ENCODE measurements at regions not wholly inside any gene's neighbourhood (a gene's known extent, or its start where the extent isn't known, plus 50 kb on each side); places are given as distances from the start of the nearest gene placed in this dataset.

DNA sequence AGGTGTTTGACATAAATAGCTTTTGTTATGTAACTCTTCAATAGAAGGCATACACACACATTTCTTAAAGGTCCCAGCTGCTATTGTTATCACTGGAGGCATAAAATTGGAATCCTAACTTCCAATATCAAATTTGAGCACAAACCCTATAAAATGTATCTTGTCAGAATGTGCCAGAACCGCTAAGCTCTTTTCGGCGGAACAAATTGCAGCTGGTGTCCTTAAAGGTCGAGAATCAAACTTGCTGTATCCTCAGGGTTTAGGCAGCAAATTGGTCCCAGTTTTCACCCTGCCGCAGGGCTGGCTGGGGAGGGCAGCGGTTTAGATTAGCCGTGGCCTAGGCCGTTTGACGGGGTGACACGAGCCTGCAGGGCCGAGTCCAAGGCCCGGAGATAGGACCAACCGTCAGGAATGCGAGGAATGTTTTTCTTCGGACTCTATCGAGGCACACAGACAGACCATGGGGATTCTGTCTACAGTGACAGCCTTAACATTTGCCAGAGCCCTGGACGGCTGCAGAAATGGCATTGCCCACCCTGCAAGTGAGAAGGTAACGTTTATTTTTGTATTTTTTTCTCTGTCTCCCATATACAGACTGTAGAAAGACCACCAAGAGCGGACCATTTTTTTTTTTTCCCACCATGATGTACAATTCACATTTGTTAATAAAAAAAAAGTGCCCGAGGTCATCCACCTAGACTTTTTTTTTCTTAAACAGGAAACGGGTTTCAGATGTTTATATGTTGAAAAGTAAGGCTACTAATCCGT, 297.1 kb downstream of the IRF8 start:
- peak; percentile 48 for DNase-seq (ENCODE audit: low read depth, low spot score)

DNA sequence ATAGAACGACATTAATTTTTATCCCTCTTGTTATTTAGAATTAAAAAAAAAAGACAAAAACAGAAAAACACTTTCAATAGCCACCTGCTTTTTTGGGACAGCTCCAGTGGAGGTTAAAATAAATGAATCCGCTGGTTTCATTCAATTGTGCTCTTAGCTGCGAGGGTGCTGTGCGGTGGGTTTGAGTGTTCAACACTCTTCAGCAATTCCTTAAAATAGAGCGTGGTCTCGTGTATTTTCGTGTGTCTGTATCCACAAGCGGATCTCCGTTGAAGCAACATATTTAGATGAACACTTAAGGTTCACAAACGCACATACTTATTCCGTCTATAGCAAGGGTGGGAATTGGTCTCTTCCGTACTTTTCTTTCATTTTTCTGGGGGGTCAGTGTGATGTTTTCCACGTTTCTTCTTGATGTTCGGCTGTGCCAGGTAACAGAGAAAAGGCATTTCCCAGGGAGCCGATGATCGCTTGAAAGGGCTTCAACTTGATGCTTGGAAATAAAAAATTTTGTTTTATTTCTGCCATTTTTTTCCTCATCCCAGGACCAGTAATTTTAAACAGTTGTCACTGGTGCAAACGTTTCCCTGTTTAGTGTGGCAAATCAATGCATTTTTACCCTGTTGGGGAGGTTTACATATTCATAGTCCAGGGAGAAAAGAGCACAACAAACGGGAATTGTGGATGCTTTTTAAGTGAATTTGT, 297.9 kb downstream of the IRF8 start:
- no peak for DNase-seq (ENCODE audit: low read depth, low spot score)

DNA sequence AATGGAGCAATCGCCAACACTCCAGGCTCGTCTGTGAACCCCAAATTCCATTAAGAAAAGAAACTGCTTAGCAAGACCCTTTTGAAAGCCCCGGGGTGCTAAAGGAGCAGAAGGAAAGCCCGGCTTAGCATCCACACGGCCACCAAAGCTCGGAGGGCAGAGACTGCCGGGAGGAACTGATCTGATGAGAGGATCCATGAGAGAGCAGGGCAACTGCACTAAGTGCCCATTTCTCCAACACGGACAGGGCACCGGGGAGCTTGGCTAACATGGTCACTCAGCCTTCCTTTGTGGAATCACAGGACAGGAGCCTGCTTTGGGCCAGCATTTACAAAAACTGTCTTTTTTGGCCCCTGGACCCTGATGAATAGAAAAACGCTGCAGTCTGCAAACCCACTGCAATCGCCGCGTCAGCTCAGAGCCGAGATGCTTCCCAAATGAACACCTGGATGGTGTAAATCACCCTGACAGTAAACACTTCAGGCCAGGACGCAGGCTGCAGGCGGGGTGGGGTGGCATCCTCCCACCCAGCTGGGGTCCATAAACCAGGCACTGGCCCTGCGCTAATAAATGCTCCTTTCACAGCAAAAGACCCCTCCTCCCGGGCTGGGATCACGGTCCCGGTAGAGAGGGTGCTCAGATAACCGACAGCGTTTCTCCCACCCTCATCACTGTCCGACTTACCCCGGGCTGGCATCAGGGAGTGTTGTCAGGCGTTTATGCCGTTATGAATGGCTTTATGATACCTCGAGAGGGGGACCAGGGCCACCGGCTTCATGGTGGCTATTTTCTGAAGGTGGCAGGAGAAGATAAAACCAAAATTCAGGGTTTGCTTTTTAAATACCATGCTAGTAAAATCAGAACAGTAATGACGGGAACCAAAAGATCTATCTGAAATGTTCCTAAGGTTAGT, 299.5 kb downstream of the IRF8 start:
- DNase-seq (ENCODE audit: low read depth, low spot score): no peak

DNA sequence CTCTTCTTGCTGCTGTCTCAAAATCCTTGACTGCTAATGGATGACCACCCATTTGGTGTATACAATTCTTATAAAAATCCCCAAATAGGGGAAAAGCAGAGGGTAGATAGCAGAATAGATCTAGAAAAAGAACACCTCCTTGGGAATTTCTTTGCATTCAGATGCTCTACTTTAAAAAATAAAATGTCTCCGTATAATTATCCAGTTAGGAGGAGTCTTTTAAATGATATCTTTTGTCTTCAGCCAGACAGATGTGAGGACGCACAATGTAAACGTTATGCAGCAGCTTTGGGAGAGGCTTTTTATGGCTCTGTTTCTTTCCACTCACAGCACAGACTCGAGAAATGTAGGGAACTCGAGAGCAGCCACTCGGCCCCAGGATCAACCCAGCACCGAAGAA, 300.2 kb downstream of the IRF8 start:
- DNase-seq (ENCODE audit: low read depth, low spot score): no peak

DNA sequence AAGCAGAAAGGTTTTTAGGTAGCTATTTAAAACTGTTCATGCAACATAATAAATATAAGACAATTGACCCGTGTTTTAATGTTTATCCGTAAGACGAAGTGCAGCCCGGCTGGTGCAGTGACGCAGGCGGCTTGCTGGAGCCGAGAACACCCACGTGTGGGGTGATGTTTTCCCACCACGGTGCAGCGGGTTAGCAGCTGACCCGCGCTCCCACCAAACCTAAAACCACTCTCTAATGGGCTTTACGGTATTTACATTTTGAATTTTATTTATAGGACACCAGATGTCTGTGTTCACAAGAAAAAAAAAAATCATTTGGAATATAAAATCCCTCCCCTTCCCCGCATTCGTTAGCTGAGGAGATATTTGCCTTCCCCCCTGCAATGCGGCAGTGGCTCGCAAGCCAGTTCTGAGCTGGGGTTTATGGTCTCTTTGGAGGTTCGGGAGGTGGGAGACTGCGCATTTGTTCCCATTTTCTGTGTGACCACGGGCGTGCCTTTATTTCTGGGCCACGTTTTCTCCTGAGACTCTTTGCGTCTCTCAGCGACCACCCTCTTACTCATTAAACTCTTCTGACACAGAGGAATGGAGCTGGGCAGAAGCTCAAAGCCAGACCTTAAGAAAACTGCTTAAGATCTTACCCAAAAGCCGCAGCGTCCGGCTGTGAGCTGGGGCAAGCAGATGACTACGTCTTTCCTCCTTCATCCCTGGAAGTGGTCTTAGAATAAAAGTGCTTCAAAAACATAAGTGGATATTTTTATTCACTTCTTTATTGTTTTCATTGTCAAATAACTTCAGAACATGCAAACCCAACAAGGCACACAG, 301.1 kb downstream of the IRF8 start:
- DNase-seq (ENCODE audit: low read depth, low spot score): no peak

DNA sequence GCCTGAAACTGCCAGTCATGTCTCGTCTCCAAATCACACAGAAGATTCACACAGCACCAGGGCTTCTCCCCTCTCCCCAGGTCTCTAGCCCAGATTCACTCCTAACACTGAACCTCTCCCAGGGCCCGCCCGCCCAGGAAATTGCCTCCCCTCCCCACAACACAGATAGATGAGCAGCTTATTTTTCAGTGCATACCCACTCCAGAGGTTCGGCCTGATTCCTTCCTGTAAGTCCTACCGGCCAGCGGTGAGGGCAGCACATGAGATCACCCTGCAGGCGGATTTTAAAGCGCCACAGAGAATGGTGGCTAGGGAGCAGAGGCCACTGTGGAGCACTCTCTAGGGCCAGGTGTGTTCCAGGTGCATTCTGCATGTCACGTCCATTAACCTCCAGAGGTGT, 301.8 kb downstream of the IRF8 start:
- no peak for DNase-seq (ENCODE audit: low read depth, low spot score)

DNA sequence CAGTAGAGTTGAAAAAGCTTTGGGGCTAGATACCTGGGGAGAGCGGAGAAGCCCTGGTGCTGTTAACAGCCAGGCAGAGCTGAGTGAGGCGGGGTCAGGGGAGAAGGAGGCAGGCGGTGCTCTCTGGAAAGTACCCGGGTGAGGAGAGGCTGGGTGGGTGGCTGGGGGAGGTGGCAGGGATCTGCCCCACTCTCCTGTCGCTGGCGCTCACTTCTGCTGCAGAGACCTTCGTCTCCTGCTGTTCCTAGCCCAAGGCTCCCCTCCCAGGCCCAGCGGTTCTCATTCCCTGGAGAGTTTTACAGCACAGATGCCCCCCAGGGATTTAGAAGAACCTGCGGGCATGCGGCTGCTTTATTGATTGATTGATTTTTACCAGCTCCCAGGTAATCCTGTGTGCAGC, 302.8 kb downstream of the IRF8 start:
- no peak for DNase-seq (ENCODE audit: low read depth, low spot score)

DNA sequence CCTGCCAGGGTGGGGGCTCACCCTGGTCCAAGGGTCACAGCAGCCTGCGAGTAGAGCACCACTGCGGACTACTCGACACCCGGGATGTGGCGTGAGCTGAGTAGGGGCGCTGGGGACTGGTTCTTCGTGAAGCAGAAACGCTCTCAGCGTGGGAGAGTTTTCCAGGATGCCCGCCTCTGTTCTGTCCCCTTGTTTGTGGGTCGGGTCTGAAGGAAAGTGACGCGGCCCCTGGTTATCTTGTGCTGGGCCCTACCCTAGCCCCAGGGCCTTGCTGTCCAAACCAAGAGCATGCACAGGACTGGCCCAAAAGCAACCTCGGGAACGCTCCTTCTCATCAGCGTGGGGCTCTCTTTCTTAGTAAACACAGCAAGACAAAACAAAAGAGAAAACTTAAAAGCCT, 303.3 kb downstream of the IRF8 start:
- DNase-seq (ENCODE audit: low read depth, low spot score): no peak

DNA sequence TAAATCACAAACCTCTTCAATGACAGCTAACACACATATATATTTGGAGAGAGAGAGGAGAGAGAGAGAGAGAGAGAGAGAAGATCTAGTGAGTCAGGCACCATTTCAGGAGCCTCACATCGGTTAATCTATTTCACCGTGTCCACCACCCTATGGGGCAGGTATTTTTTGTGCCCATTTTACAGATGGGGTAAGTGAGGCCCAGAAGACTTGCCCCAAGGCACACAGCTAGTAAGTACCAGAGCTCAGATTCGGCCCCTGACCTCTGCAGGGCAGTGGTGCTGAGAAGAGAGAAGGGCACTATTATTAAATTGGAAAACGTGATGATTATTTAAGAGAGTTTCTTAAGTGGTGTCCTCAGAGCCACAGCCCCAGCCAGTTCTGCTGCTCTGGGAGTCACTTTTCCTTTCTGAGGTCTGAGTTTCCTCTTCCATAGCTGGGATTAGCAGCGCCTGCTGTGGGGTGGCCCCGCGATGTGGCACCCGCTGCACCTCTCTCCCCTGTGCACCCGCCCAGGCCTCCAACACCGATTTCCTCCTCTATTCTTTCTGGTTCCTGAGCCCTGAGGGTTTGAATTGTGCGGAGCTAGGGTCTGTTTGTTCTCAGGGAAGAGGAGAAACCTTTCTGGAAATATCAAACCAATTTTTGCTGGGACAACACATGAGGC, 303.9 kb downstream of the IRF8 start:
- no peak for DNase-seq (ENCODE audit: low read depth, low spot score)

DNA sequence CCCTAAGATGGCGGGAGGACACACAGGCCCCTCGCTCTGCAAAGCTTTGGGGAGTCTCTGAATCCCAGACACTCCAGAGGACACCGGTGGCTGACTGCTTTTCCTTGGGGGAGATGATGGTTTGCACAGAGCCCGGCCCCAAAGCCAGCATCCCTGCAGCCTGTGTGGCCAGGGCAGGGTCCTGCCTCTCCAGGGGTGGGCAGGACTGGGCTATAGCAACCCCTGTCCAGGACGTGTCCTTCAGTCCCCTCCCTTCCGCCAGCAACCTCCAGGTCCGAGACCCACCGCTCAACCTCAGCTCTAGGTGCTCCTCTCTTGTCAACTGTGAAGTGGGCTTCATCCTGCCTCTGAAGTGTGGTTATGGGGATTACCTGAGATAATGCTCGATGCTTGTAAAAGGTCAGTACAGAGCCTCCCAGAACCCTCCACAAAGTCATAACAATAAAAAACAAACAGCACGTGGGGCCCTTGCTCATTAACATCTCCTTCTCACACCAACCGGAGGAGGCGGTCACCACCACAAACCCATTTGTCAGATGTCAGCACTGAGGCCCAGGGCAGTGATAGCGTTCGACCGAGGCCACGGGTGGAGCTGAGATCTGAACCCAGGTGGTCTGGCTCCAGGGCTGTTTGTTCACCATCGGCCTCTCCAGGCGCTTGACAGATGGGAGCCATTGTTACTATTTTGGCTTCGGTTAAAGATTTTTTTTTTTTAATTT, 304.8 kb downstream of the IRF8 start:
- DNase-seq (ENCODE audit: low read depth, low spot score): no peak

DNA sequence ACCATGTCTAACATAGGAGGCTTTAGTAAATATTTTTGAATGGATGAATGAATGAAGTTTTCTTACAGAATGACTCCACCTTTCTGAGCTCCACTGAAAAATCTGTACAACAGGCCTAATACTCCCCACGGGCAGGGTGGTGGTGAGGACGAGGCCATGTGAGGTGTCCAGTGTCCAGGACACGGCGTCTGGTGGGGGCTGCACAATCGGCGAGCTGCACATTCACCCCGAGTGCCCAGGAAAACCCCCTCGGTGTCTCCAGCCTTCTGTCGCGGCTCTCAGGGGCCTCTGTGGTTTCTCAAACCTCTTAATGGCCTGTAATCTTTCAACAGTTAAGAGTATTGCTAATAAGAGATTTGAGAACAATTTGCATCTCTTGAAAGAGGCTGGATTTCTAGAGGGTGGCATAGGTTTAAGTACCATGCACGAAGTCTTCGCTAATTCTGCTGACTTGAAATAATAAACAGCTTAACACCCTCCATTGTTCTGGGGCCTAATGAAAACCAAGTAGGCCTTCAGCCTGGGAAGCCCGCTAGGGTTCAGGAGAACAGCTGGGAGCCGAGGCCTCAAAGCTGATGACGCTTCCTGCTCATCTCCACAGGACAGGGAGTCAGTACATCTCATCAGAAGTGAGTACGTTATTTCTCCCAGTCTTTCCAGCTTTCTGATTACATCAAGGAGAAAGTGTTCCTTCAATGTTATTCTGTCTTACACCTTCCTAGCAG, 304.6 kb upstream of the FOXF1 start:
- DNase-seq (ENCODE audit: low read depth, low spot score): no peak

DNA sequence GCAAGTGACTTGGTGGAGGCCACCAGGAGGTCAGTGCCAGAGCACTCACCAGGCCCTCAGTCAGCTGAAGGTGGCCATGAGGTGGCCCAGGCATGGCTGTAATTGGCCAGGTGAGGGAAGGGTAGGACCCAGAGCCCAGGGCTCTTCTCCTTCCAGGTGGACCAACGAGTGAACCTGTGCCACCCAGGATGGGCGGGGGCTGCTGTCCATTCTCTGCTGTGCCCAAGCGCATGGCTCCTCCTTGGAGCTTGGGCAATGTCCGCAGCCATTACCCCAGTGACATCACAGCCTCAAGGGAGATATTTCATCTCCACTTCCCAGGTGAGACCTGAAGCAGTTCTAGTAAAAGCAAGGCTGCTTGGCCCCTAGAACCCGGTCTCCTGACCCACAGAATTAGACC, 303.0 kb upstream of the FOXF1 start:
- DNase-seq (ENCODE audit: low read depth, low spot score): no peak

DNA sequence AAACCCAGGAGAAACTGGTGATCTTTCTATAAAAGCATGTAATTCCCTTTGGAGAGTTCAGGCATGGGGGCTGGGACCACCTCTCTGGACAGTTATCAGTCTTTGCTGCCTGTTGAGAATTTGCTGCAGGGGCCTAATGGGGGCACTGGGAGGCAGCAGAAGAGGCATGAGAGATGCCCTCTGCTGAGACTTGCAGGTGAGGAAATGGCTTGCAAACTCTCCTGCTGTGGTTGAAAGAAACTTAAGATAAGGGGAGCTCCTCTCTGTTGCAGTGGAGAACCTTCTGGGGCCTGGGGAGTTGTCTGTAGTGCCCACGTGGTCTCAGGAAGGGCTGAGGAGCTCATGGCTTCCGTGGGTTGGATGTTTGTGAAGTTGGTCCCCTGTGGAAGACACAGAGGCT, 301.1 kb upstream of the FOXF1 start:
- DNase-seq (ENCODE audit: low read depth, low spot score): no peak

DNA sequence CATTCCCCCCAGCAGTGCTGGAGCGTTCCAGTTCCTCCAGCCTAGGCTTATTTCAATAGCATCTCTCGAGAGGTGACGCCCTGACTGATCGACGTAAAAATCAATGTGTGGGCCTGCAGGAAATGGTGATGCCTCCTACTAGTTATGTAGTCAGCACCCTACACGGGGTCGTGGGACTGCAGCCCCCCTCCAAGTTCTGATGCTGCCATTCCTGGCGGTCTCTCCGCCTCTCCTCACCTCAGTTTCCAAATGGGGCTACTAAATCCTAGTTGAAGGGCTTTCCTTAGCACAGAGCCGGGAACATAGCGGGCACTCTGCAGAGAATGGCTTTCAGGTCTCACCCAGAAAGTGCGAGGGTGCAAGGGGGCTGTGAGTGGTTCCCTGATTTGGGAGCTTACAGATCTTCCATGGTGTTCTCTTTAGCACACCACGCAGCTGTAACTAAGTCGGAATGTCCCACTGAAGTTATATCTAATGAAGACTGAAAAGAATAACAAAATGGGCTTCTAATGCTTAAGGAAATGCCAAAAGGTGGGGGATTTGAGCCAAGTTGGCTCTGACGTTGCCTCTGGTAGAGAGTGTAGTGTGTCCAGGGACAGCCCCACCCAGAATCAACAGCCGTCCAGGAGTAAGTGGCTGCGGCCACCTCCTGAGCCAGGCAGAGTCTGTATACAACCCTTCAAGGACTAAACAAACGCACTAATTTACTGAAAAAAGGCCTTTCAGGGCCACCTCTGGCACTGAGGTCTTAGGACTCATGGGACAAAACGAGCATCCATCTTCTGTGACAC, 299.7 kb upstream of the FOXF1 start:
- DNase-seq (ENCODE audit: low read depth, low spot score): no peak

DNA sequence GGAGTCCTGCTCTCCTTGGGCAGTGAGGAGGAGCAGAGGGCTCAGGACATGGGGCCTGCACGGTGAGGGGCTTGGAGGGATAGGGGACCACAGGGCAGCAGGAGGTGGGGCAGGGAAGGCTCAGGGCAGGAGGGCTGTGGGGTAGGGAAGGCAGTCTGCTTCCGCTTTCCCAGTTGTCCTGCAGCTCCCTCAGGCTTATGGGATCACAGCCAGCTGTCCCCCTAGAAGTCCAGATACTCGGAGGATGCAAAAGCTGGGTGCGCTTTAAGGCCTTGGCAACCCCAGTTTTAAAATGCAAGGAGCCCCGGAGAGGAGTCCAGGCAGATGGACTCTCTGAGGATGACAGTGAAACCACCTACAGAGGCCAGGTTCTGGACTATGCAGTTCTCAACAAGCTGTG, 299.1 kb upstream of the FOXF1 start:
- no peak for DNase-seq (ENCODE audit: low read depth, low spot score)

DNA sequence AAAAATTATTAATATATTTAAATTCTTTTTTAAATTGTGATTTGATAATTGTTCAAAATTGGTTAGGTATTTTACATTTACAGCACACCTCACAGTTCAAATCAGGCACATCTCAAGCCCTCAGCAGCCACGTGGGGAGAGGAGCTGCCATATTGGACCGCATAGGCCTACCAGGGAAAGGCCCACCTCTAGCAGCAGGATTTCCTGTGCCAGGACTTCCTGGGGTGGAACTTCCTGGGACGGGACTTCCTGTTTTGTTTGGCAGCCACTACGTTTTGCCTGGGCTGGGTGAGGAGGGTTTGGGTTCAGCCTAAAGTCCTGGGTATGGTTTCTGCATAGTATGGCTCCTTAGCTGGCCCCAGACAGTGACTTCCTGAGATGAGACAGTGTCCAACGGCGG, 298.5 kb upstream of the FOXF1 start:
- no peak for DNase-seq (ENCODE audit: low read depth, low spot score)

DNA sequence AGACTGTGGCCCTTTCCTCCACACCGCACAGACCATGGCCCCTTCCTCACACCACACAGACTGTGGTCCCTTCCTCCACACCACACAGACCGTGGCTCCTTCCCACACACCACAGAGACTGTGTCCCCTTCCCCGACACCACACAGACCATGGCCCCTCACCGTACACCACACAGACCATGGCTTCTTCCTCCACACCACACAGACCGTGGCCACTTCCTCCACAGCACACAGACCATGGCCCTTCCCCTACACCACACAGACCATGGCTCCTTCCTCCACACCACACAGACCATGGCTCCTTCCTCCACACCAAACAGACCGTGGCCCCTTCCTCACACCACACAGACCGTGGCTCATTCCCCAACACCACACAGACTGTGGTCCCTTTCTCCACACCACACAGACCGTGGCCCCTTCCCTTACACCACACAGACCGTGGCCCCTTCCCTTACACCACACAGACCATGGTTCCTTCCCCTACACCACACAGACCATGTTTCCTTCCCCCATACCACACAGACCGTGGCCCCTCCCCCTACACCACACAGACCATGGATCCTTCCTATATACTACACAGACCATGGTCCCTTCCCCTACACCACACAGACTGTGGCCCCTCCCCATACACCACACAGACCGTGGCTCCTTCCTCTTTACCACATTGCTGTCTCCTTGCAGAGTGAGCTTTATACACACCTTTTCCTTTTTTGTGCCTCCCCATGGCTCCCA, 297.5 kb upstream of the FOXF1 start:
- DNase-seq (ENCODE audit: low read depth, low spot score): no peak

All from iPS DF 19.7 (cell line).